Activated CD4-positive, alpha-beta T cell treated with anti-CD3 and anti-CD28 coated beads for 48 hours (primary cell): ENCODE measurements at regions not wholly inside any gene's neighbourhood (a gene's known extent, or its start where the extent isn't known, plus 50 kb on each side); places are given as distances from the start of the nearest gene placed in this dataset.
"Not testable (repeated sequence)": the region's sequence is repeated elsewhere in the genome, so short reads cannot be mapped to it uniquely, and the experiment has no call there.

Source experiments
- DNase-seq: peaks from one replicate; pipeline ENCODE4 v3.0.0-alpha.2; 2020

GRCh38 chr11:96794152-96794551 is 404.3 kb downstream of the JRKL start:
- DNase-seq = no peak

- DNase-seq = no peak
Measured at GRCh38 chr11:96798445-96798844, 408.6 kb downstream of the JRKL start.

- DNase-seq = no peak
Measured at GRCh38 chr11:96815236-96815635, 425.4 kb downstream of the JRKL start.

GRCh38 chr11:96817482-96818399 is 427.9 kb downstream of the JRKL start:
- DNase-seq = no peak

GRCh38 chr11:96827164-96827563 is 437.4 kb downstream of the JRKL start:
- no peak for DNase-seq

- no peak for DNase-seq
Measured at GRCh38 chr11:96841792-96842191, 452.0 kb downstream of the JRKL start.

GRCh38 chr11:96842731-96843130 is 452.9 kb downstream of the JRKL start:
- DNase-seq = no peak

GRCh38 chr11:96854425-96854824 is 464.6 kb downstream of the JRKL start:
- DNase-seq = no peak

GRCh38 chr11:96861722-96862121 is 471.9 kb downstream of the JRKL start:
- not testable (repeated sequence) for DNase-seq

GRCh38 chr11:96863520-96863919 is 473.7 kb downstream of the JRKL start:
- DNase-seq = no peak

GRCh38 chr11:96865020-96865419 is 475.2 kb downstream of the JRKL start:
- no peak for DNase-seq

- DNase-seq = no peak
Measured at GRCh38 chr11:96869207-96869606, 479.4 kb downstream of the JRKL start.

- DNase-seq = no peak
Measured at GRCh38 chr11:96875712-96876111, 485.9 kb downstream of the JRKL start.

- DNase-seq = no peak
Measured at GRCh38 chr11:96878299-96879051, 488.7 kb downstream of the JRKL start.

GRCh38 chr11:96882622-96883021 is 492.8 kb downstream of the JRKL start:
- not testable (repeated sequence) for DNase-seq

GRCh38 chr11:96885405-96885804 is 495.6 kb downstream of the JRKL start:
- no peak for DNase-seq

GRCh38 chr11:96885912-96886311 is 496.1 kb downstream of the JRKL start:
- DNase-seq = no peak

- DNase-seq = no peak
Measured at GRCh38 chr11:96893988-96894387, 504.2 kb downstream of the JRKL start.

- DNase-seq = no peak
Measured at GRCh38 chr11:96894587-96894986, 504.8 kb downstream of the JRKL start.

GRCh38 chr11:96899971-96900370 is 510.2 kb downstream of the JRKL start:
- no peak for DNase-seq

GRCh38 chr11:96905143-96905542 is 515.3 kb downstream of the JRKL start:
- DNase-seq = no peak

GRCh38 chr11:96905663-96906062 is 515.9 kb downstream of the JRKL start:
- DNase-seq = no peak

- DNase-seq = no peak
Measured at GRCh38 chr11:96906476-96906875, 516.7 kb downstream of the JRKL start.

GRCh38 chr11:96925862-96926261 is 536.0 kb downstream of the JRKL start:
- no peak for DNase-seq
